ENCODE measurements at regions not wholly inside any gene's neighbourhood (a gene's known extent, or its start where the extent isn't known, plus 50 kb on each side); places are given as distances from the start of the nearest gene placed in this dataset.

- TF ChIP-seq KDM1A (IDR thresholded peaks at IDR 0.05; ENCODE audit: borderline replicate concordance) = no peak
- TF ChIP-seq, protein P1, sequence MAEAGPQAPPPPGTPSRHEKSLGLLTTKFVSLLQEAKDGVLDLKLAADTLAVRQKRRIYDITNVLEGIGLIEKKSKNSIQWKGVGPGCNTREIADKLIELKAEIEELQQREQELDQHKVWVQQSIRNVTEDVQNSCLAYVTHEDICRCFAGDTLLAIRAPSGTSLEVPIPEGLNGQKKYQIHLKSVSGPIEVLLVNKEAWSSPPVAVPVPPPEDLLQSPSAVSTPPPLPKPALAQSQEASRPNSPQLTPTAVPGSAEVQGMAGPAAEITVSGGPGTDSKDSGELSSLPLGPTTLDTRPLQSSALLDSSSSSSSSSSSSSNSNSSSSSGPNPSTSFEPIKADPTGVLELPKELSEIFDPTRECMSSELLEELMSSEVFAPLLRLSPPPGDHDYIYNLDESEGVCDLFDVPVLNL (IDR thresholded peaks at IDR 0.05; ENCODE audit: low read depth, low read length) = no peak
- TF ChIP-seq ZBTB33 (IDR thresholded peaks at IDR 0.05) = no peak
- TF ChIP-seq TCF12 (IDR thresholded peaks at IDR 0.05; ENCODE audit: low read depth, low read length) = no peak
- TF ChIP-seq, protein P2, sequence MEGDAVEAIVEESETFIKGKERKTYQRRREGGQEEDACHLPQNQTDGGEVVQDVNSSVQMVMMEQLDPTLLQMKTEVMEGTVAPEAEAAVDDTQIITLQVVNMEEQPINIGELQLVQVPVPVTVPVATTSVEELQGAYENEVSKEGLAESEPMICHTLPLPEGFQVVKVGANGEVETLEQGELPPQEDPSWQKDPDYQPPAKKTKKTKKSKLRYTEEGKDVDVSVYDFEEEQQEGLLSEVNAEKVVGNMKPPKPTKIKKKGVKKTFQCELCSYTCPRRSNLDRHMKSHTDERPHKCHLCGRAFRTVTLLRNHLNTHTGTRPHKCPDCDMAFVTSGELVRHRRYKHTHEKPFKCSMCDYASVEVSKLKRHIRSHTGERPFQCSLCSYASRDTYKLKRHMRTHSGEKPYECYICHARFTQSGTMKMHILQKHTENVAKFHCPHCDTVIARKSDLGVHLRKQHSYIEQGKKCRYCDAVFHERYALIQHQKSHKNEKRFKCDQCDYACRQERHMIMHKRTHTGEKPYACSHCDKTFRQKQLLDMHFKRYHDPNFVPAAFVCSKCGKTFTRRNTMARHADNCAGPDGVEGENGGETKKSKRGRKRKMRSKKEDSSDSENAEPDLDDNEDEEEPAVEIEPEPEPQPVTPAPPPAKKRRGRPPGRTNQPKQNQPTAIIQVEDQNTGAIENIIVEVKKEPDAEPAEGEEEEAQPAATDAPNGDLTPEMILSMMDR (IDR thresholded peaks at IDR 0.05 in 2 of 3, conservative IDR thresholded peaks at IDR 0.05 in 1 of 3; ENCODE audit: control insufficient read depth in 2 of 3, extremely low read depth in 1 of 3, insufficient read depth in 1 of 3, low read depth in 3 of 3, low read length in 3 of 3) = no peak
- TF ChIP-seq CHD2 (IDR thresholded peaks at IDR 0.05; ENCODE audit: borderline replicate concordance, low read depth, low read length) = no peak
- TF ChIP-seq BRCA1 (IDR thresholded peaks at IDR 0.05; ENCODE audit: low read depth, low read length) = no peak
These were observed 89.2 kb upstream of the GLS start for GRCh38 chr2:190791347-190791975.
